HEK293 (cell line): ENCODE measurements at regions not wholly inside any gene's neighbourhood (a gene's known extent, or its start where the extent isn't known, plus 50 kb on each side); places are given as distances from the start of the nearest gene placed in this dataset.

Experiments
- HOXA7 ChIP-seq: sonication (generic); formaldehyde crosslinking; IDR thresholded peaks from 2 replicates; pipeline ENCODE4 v1.8.1; 2022; ENCODE audit warnings: missing genetic modification reagents, borderline replicate concordance
- TRIM28 ChIP-seq: IDR thresholded peaks from 2 replicates; pipeline ENCODE4 v1.6.1; 2011; ENCODE audit warnings: low read length, control low read depth, borderline replicate concordance
- ZNF10 ChIP-seq: fragments of 450-650 bp; formaldehyde crosslinking; IDR thresholded peaks from 2 replicates; pipeline ENCODE4 v1.5.1; 2017; ENCODE audit warnings: missing biosample characterization, missing genetic modification characterization
- ZNF366 ChIP-seq: fragments of 450-650 bp; formaldehyde crosslinking; conservative IDR thresholded peaks from 2 replicates; pipeline ENCODE4 v1.5.1; 2016; ENCODE audit warnings: missing biosample characterization, missing genetic modification characterization
- ZNF621 ChIP-seq: fragments of 450-650 bp; formaldehyde crosslinking; IDR thresholded peaks from 2 replicates; pipeline ENCODE4 v1.5.1; 2017; ENCODE audit warnings: missing biosample characterization, missing genetic modification characterization
- TF ChIP-seq, protein P1 (sequence below): fragments of 450-650 bp; formaldehyde crosslinking; IDR thresholded peaks from 2 replicates; pipeline ENCODE4 v1.5.1; 2016; ENCODE audit warnings: missing biosample characterization, missing genetic modification characterization
- TF ChIP-seq, protein P2 (sequence below): fragments of 450-650 bp; formaldehyde crosslinking; IDR thresholded peaks from 2 replicates; pipeline ENCODE4 v1.5.1; 2016; ENCODE audit warnings: missing biosample characterization, missing genetic modification characterization, low read depth
- TF ChIP-seq, protein P3 (sequence below): fragments of 450-650 bp; formaldehyde crosslinking; IDR thresholded peaks from 2 replicates; pipeline ENCODE4 v1.5.1; 2016; ENCODE audit warnings: missing biosample characterization, missing genetic modification characterization, borderline replicate concordance

DNA sequence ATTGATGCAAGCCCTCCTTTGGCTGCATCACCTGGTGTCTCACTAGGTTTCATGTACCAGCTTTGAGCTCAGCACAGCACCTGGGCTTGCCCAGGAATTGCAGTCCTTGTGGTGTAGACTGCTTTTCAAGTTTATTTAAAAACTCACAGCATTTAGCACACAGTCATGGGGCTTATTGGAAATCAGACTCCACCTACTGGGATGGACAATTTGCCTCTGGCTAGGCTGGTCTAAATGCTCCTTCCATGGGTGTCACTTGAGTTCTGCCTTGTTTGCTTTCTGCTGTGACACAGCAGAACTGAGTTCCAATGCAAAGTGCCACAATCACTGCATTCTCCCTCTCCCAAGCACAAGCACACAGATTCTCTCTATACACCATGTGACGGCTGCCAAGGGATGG, 453.3 kb downstream of the GABRG2 start:
- TF ChIP-seq ZNF621 (no peak), ZNF366 (tag by site-specific recombination) (no peak), HOXA7 (CRISPR knock-in tag) (no peak), TRIM28 (no peak), ZNF10 (no peak)
- TF ChIP-seq, protein P1, sequence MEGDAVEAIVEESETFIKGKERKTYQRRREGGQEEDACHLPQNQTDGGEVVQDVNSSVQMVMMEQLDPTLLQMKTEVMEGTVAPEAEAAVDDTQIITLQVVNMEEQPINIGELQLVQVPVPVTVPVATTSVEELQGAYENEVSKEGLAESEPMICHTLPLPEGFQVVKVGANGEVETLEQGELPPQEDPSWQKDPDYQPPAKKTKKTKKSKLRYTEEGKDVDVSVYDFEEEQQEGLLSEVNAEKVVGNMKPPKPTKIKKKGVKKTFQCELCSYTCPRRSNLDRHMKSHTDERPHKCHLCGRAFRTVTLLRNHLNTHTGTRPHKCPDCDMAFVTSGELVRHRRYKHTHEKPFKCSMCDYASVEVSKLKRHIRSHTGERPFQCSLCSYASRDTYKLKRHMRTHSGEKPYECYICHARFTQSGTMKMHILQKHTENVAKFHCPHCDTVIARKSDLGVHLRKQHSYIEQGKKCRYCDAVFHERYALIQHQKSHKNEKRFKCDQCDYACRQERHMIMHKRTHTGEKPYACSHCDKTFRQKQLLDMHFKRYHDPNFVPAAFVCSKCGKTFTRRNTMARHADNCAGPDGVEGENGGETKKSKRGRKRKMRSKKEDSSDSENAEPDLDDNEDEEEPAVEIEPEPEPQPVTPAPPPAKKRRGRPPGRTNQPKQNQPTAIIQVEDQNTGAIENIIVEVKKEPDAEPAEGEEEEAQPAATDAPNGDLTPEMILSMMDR (tag by site-specific recombination) = no peak
- TF ChIP-seq, protein P2, sequence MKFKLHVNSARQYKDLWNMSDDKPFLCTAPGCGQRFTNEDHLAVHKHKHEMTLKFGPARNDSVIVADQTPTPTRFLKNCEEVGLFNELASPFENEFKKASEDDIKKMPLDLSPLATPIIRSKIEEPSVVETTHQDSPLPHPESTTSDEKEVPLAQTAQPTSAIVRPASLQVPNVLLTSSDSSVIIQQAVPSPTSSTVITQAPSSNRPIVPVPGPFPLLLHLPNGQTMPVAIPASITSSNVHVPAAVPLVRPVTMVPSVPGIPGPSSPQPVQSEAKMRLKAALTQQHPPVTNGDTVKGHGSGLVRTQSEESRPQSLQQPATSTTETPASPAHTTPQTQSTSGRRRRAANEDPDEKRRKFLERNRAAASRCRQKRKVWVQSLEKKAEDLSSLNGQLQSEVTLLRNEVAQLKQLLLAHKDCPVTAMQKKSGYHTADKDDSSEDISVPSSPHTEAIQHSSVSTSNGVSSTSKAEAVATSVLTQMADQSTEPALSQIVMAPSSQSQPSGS (tag by site-specific recombination) = no peak
- TF ChIP-seq, protein P3, sequence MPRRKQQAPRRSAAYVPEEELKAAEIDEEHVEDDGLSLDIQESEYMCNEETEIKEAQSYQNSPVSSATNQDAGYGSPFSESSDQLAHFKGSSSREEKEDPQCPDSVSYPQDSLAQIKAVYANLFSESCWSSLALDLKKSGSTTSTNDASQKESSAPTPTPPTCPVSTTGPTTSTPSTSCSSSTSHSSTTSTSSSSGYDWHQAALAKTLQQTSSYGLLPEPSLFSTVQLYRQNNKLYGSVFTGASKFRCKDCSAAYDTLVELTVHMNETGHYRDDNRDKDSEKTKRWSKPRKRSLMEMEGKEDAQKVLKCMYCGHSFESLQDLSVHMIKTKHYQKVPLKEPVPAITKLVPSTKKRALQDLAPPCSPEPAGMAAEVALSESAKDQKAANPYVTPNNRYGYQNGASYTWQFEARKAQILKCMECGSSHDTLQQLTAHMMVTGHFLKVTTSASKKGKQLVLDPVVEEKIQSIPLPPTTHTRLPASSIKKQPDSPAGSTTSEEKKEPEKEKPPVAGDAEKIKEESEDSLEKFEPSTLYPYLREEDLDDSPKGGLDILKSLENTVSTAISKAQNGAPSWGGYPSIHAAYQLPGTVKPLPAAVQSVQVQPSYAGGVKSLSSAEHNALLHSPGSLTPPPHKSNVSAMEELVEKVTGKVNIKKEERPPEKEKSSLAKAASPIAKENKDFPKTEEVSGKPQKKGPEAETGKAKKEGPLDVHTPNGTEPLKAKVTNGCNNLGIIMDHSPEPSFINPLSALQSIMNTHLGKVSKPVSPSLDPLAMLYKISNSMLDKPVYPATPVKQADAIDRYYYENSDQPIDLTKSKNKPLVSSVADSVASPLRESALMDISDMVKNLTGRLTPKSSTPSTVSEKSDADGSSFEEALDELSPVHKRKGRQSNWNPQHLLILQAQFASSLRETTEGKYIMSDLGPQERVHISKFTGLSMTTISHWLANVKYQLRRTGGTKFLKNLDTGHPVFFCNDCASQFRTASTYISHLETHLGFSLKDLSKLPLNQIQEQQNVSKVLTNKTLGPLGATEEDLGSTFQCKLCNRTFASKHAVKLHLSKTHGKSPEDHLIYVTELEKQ (tag by site-specific recombination) = no peak
